Sigmoid colon (tissue), 6 donors: ENCODE measurements at regions not wholly inside any gene's neighbourhood (a gene's known extent, or its start where the extent isn't known, plus 50 kb on each side); places are given as distances from the start of the nearest gene placed in this dataset.
A peak's percentile ranks its signal among the peaks of the same experiment; 100 is the strongest.
"Not testable (repeated sequence)": the region's sequence is repeated elsewhere in the genome, so short reads cannot be mapped to it uniquely, and the experiment has no call there.

Experiments used
- DNase-seq: peaks from one replicate; pipeline ENCODE4 v3.0.0-alpha.2; 2019
- H3K27ac ChIP-seq, 4 donors: fragments of 200-600 bp; sonication (generic); one replicate each; pipeline ENCODE4 v1.5.1; 2016 to 2019; ENCODE audit warnings: mild to moderate bottlenecking in 1 of 4
- H3K27me3 ChIP-seq, 3 donors: fragments of 200-600 bp; sonication (generic); one replicate each; pipeline ENCODE4 v1.5.1; 2019; ENCODE audit warnings: mild to moderate bottlenecking in 1 of 3
- H3K36me3 ChIP-seq, 4 donors: fragments of 200-600 bp; sonication (generic); one replicate each; pipeline ENCODE4 v1.5.1; 2016 to 2019
- H3K4me1 ChIP-seq, 4 donors: fragments of 200-600 bp; sonication (generic); one replicate each; pipeline ENCODE4 v1.5.1; 2017 to 2019
- H3K4me3 ChIP-seq, 4 donors: fragments of 200-600 bp; sonication (generic); one replicate each; pipeline ENCODE4 v1.5.1; 2017 to 2019; ENCODE audit warnings: mild to moderate bottlenecking in 2 of 4, moderate library complexity in 1 of 4
- H3K9me3 ChIP-seq, 4 donors: fragments of 200-600 bp in 3 of 4; sonication (generic) in 3 of 4; one replicate each; pipeline versions ENCODE4 v1.5.1 to v1.6.1; 2013 to 2019
- EP300 ChIP-seq, 4 donors: sonication (generic); formaldehyde crosslinking; IDR thresholded peaks; one replicate each; pipeline ENCODE4 v1.6.1; 2017; ENCODE audit warnings: antibody characterized with exemption in 4 of 4
- POLR2A ChIP-seq, 2 donors: fragments of 450-650 bp; IDR thresholded peaks; one replicate each; pipeline ENCODE4 v1.6.1; 2016; ENCODE audit warnings: antibody characterized with exemption in 2 of 2, mild to moderate bottlenecking in 2 of 2, moderate library complexity in 2 of 2
- POLR2AphosphoS5 ChIP-seq, 4 donors: sonication (generic); formaldehyde crosslinking; IDR thresholded peaks; one replicate each; pipeline ENCODE4 v1.6.1; 2017; ENCODE audit warnings: antibody characterized with exemption in 4 of 4
- WGBS, 2 donors: extraction: QIAGEN DNeasy Blood & Tissue Kit; methylation state at CpG; one replicate each; pipeline ENCODE4 v1.1.7; 2013; 5-methylcytosine and 5-hydroxymethylcytosine counted together
- intact Hi-C: fragments of 100-400 bp; cut with DNase I; formaldehyde crosslinking; loops from one replicate; pipeline ENCODE4 v1.15.1; 2023
- TF ChIP-seq, protein P1 (sequence below), 4 experiments: fragments of 450-650 bp in 3 of 4; fragments of 200-600 bp in 1 of 4; IDR thresholded peaks; one replicate each; pipeline ENCODE4 v1.5.1; 2016 to 2019; ENCODE audit warnings: antibody characterized with exemption in 4 of 4, mild to moderate bottlenecking in 3 of 4, moderate library complexity in 2 of 4
- donor health status: healthy with polysubstance abuse.
- donor health status: healthy.

- no peak overlapping the region for H3K27ac ChIP-seq
- no peak for TF ChIP-seq POLR2A (IDR thresholded peaks at IDR 0.05)
- no peak for TF ChIP-seq POLR2AphosphoS5 (IDR thresholded peaks at IDR 0.05)
- no peak for TF ChIP-seq EP300 (IDR thresholded peaks at IDR 0.05)
- TF ChIP-seq, protein P1, sequence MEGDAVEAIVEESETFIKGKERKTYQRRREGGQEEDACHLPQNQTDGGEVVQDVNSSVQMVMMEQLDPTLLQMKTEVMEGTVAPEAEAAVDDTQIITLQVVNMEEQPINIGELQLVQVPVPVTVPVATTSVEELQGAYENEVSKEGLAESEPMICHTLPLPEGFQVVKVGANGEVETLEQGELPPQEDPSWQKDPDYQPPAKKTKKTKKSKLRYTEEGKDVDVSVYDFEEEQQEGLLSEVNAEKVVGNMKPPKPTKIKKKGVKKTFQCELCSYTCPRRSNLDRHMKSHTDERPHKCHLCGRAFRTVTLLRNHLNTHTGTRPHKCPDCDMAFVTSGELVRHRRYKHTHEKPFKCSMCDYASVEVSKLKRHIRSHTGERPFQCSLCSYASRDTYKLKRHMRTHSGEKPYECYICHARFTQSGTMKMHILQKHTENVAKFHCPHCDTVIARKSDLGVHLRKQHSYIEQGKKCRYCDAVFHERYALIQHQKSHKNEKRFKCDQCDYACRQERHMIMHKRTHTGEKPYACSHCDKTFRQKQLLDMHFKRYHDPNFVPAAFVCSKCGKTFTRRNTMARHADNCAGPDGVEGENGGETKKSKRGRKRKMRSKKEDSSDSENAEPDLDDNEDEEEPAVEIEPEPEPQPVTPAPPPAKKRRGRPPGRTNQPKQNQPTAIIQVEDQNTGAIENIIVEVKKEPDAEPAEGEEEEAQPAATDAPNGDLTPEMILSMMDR (IDR thresholded peaks at IDR 0.05), result no peak
- no peak for DNase-seq
- no peaks in the 10 kb centered on the region for H3K9me3 ChIP-seq
- H3K36me3 ChIP-seq, result no peaks in the 10 kb centered on the region
- H3K27me3 ChIP-seq, result no peaks in the 10 kb centered on the region
- WGBS, 2 donors, result 77 to 80% methylated on average over 2 of the region's 2 CpGs
- H3K4me3 ChIP-seq, result no peak overlapping the region
- intact Hi-C loops, result no loop called here
- peaks cover 0 to 14% (median 11%) of the 10 kb centered on the region in 4 donors for H3K4me1 ChIP-seq
Observed at GRCh38 chr6:157753291-157753690, 69.8 kb upstream of the SNX9 start.

DNA sequence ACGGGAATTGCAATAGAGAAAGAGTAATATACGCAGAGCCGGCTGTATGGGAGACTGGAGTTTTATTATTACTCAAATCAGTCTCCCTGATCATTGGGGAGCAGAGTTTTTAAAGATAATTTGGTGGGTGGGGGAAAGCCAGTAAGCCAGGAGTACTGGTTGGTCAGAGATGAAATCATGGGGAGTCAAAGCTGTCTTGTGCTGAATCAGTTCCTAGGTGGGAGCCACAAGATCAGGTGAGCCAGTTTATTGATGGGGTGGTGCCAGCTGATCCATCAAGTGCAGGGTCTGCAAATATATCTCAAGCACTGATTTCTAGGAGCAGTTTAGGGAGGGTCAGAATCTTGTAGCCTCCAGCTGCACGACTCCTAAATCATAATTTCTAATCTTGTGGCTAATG is 69.2 kb upstream of the SNX9 start:
- intact Hi-C loops, H3K9me3 ChIP-seq, H3K27me3 ChIP-seq, H3K4me3 ChIP-seq, H3K36me3 ChIP-seq, DNase-seq, H3K27ac ChIP-seq: not testable (repeated sequence)
- WGBS, 2 donors, result 90 to 92% methylated on average over 4 of the region's 4 CpGs
- H3K4me1 ChIP-seq, result peaks cover 0 to 14% (median 11%) of the 10 kb centered on the region in 4 donors

DNA sequence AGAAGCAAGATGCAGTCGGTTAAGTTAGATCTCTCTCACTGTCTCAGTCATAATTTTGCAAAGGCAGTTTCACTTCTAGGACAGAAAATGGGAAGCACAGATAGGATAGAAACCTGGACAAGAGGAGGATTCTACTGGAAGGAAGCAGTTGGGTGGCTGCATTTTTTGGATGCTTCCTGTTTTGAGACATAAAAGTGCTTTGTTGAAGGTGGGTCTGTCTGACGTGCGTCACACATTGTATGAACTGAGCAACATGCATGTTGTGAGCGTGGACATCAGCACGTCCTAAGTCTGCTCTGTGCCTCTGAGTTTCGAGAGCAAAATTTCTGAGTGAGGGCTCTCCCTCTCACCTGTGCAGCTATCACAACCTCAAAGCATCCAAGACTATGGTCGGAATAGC is 68.7 kb upstream of the SNX9 start:
- Histone ChIP-seq H3K27ac (no peak overlapping the region), H3K27me3 (no peaks in the 10 kb centered on the region), H3K36me3 (no peaks in the 10 kb centered on the region), H3K4me1 (peaks cover 0 to 14% (median 11%) of the 10 kb centered on the region in 4 donors), H3K4me3 (no peak overlapping the region), H3K9me3 (no peaks in the 10 kb centered on the region)
- WGBS, 2 donors, result 88 to 91% methylated on average over 7 of the region's 7 CpGs
- TF ChIP-seq EP300 (IDR thresholded peaks at IDR 0.05) (no peak), POLR2A (IDR thresholded peaks at IDR 0.05) (no peak)
- TF ChIP-seq, protein P1 (IDR thresholded peaks at IDR 0.05), result no peak
- intact Hi-C loops, result no loop called here
- DNase-seq, result no peak

- no peaks in the 10 kb centered on the region for H3K9me3 ChIP-seq
- no peak for TF ChIP-seq POLR2AphosphoS5 (IDR thresholded peaks at IDR 0.05)
- no peak for TF ChIP-seq EP300 (IDR thresholded peaks at IDR 0.05)
- no peak for TF ChIP-seq POLR2A (IDR thresholded peaks at IDR 0.05)
- TF ChIP-seq, protein P1 (IDR thresholded peaks at IDR 0.05), result no peak
- H3K36me3 ChIP-seq, result no peaks in the 10 kb centered on the region
- intact Hi-C loops, result loop anchor here (5.0 kb wide), 1 partner anchor 317 kb away; no protein-coding TSS in a partner anchor
- no peak overlapping the region for H3K27ac ChIP-seq
- WGBS, 2 donors, result 75 to 76% methylated on average over 12 of the region's 12 CpGs
- H3K4me1 ChIP-seq, result peaks cover 0 to 14% (median 12%) of the 10 kb centered on the region in 4 donors
- no peak for DNase-seq
- no peak overlapping the region for H3K4me3 ChIP-seq
- H3K27me3 ChIP-seq, result no peaks in the 10 kb centered on the region
Observed at GRCh38 chr6:157755032-157755745, 67.9 kb upstream of the SNX9 start.

DNA sequence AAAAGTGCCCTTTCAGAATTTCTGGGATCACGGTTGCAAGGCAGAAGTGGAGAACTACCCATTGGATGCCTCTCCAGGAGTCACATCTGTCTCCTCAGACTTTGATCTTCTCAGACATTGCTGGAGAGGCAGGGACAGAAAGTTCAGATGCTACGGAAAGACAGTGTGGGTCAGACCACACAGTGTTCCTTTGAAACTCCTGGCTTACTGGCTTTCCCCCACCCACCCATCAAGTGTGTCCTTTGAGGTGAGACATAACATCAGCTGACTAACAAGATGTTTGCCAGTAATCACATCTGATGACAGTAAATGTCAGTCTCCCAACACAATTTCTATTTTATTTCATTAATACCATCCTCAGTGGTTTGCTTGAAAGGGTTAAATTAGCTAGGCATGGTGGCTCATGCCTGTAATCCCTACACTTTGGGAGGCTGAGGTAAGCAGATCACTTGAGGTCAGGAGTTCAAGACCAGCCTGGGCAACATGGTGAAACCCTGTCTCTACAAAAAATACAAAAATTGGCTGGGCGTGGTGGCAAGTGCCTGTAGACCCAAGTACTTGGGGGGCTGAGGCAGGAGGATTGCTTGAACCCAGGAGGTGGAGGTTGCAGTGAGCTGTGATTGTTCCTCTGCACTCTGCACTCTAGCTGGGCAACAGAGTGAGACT is 67.2 kb upstream of the SNX9 start:
- TF ChIP-seq EP300 (IDR thresholded peaks at IDR 0.05) (no peak), POLR2A (IDR thresholded peaks at IDR 0.05) (no peak), POLR2AphosphoS5 (IDR thresholded peaks at IDR 0.05) (no peak)
- TF ChIP-seq, protein P1 (IDR thresholded peaks at IDR 0.05), result no peak
- Histone ChIP-seq H3K9me3 (no peaks in the 10 kb centered on the region), H3K36me3 (no peaks in the 10 kb centered on the region), H3K27me3 (no peaks in the 10 kb centered on the region), H3K4me3 (no peak overlapping the region), H3K27ac (peak overlapping the region in 1 of 4 donors; percentile 55), H3K4me1 (peaks cover 0 to 21% (median 18%) of the 10 kb centered on the region in 4 donors)
- whole genome bisulfite sequencing, 2 donors, result 69 to 88% methylated on average over 3 of the region's 3 CpGs
- intact Hi-C loops, result loop anchor here (2.0 to 5.0 kb wide), 3 partner anchors 67 to 316 kb away; partner anchors contain the start of gene SNX9
- no peak for DNase-seq
